A673 (cell line): ENCODE measurements at regions not wholly inside any gene's neighbourhood (a gene's known extent, or its start where the extent isn't known, plus 50 kb on each side); places are given as distances from the start of the nearest gene placed in this dataset.

Source experiments
- EZH2 ChIP-seq: fragments of 200-600 bp; sonication (generic); IDR thresholded peaks from 2 replicates; pipeline ENCODE4 v1.6.1; 2017; ENCODE audit warnings: borderline replicate concordance, low read depth, mild to moderate bottlenecking, mixed read lengths, antibody characterized with exemption, low read length; ENCODE audit not compliant: poor library complexity, severe bottlenecking
- TF ChIP-seq, protein P1 (sequence below): fragments of 300-800, 200-600 bp; sonication (generic); conservative IDR thresholded peaks from 2 replicates; pipeline ENCODE4 v1.5.1; 2017; ENCODE audit warnings: low read depth, mild to moderate bottlenecking, antibody characterized with exemption, low read length, moderate library complexity, mixed read lengths

DNA sequence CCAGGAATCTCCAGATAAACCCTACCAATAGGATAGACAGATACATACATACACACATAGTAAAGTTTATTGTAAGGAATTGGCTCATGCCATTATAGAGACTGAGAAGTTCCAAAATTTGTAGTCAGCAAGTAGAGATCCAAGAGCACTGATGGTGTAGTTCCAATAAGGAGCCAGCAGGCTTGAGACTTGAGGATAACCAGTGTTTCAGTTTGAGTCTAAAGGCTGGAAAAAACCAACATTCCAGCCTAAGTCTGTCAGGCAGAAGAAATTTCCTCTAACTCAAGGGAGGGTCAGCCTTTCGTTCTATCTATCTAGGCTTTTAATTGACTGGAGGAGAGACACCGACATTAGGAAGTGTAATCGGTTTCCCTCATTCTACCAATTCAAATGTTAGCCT lies 110.2 kb upstream of the TSHZ3 start:
- no peak for TF ChIP-seq EZH2
- TF ChIP-seq, protein P1, sequence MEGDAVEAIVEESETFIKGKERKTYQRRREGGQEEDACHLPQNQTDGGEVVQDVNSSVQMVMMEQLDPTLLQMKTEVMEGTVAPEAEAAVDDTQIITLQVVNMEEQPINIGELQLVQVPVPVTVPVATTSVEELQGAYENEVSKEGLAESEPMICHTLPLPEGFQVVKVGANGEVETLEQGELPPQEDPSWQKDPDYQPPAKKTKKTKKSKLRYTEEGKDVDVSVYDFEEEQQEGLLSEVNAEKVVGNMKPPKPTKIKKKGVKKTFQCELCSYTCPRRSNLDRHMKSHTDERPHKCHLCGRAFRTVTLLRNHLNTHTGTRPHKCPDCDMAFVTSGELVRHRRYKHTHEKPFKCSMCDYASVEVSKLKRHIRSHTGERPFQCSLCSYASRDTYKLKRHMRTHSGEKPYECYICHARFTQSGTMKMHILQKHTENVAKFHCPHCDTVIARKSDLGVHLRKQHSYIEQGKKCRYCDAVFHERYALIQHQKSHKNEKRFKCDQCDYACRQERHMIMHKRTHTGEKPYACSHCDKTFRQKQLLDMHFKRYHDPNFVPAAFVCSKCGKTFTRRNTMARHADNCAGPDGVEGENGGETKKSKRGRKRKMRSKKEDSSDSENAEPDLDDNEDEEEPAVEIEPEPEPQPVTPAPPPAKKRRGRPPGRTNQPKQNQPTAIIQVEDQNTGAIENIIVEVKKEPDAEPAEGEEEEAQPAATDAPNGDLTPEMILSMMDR = no peak
